C4-2B (cell line): ENCODE measurements at regions not wholly inside any gene's neighbourhood (a gene's known extent, or its start where the extent isn't known, plus 50 kb on each side); places are given as distances from the start of the nearest gene placed in this dataset.

Source experiments
- ZFX ChIP-seq: fragments of 450-650 bp; IDR thresholded peaks from 2 replicates; pipeline ENCODE4 v1.6.1; 2017
- TF ChIP-seq, protein P1 (sequence below): fragments of 450-650 bp; conservative IDR thresholded peaks from 2 replicates; pipeline ENCODE4 v1.5.1; 2017; ENCODE audit warnings: mild to moderate bottlenecking

DNA sequence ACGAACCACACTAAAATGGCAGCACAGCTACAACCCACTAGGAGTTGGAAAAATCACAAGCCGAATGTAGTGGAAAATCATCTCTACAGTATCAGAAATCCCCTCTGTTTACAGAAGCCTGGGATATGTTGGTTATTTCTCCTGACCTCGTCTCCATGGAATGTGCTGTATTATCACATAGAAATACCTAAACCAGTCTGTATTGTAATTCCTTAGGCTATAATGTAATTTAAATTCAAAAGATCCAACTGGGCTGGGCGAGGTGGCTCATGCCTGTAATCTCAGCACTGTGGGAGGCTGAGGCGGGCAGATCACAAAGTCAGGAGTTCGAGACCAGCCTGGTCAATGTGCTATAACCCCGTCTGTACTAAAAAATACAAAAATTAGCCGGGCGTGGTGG, 244.8 kb upstream of the MPDZ start:
- TF ChIP-seq, protein P1, sequence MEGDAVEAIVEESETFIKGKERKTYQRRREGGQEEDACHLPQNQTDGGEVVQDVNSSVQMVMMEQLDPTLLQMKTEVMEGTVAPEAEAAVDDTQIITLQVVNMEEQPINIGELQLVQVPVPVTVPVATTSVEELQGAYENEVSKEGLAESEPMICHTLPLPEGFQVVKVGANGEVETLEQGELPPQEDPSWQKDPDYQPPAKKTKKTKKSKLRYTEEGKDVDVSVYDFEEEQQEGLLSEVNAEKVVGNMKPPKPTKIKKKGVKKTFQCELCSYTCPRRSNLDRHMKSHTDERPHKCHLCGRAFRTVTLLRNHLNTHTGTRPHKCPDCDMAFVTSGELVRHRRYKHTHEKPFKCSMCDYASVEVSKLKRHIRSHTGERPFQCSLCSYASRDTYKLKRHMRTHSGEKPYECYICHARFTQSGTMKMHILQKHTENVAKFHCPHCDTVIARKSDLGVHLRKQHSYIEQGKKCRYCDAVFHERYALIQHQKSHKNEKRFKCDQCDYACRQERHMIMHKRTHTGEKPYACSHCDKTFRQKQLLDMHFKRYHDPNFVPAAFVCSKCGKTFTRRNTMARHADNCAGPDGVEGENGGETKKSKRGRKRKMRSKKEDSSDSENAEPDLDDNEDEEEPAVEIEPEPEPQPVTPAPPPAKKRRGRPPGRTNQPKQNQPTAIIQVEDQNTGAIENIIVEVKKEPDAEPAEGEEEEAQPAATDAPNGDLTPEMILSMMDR: no peak
- TF ChIP-seq ZFX: no peak
